ENCODE measurements at regions not wholly inside any gene's neighbourhood (a gene's known extent, or its start where the extent isn't known, plus 50 kb on each side); places are given as distances from the start of the nearest gene placed in this dataset.

- TF ChIP-seq TAF1 (IDR thresholded peaks at IDR 0.05; ENCODE audit: borderline replicate concordance, insufficient read depth, low read length): no peak
Measured at GRCh38 chr6:163985710-163986109, 571.2 kb downstream of the QKI start.

- TF ChIP-seq SIN3A (IDR thresholded peaks at IDR 0.05; ENCODE audit: borderline replicate concordance, insufficient read depth, low read length) (no peak), FOXP2 (optimal IDR thresholded peaks at IDR 0.05; ENCODE audit: borderline replicate concordance, extremely low read depth, extremely low read length, insufficient read depth) (no peak)
- TF ChIP-seq, protein P1, sequence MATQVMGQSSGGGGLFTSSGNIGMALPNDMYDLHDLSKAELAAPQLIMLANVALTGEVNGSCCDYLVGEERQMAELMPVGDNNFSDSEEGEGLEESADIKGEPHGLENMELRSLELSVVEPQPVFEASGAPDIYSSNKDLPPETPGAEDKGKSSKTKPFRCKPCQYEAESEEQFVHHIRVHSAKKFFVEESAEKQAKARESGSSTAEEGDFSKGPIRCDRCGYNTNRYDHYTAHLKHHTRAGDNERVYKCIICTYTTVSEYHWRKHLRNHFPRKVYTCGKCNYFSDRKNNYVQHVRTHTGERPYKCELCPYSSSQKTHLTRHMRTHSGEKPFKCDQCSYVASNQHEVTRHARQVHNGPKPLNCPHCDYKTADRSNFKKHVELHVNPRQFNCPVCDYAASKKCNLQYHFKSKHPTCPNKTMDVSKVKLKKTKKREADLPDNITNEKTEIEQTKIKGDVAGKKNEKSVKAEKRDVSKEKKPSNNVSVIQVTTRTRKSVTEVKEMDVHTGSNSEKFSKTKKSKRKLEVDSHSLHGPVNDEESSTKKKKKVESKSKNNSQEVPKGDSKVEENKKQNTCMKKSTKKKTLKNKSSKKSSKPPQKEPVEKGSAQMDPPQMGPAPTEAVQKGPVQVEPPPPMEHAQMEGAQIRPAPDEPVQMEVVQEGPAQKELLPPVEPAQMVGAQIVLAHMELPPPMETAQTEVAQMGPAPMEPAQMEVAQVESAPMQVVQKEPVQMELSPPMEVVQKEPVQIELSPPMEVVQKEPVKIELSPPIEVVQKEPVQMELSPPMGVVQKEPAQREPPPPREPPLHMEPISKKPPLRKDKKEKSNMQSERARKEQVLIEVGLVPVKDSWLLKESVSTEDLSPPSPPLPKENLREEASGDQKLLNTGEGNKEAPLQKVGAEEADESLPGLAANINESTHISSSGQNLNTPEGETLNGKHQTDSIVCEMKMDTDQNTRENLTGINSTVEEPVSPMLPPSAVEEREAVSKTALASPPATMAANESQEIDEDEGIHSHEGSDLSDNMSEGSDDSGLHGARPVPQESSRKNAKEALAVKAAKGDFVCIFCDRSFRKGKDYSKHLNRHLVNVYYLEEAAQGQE (IDR thresholded peaks at IDR 0.05; ENCODE audit: insufficient read depth in 1 of 2, low read depth in 2 of 2, low read length in 2 of 2): no peak
Measured at GRCh38 chr6:163985040-163985439, 570.5 kb downstream of the QKI start.

- TF ChIP-seq POLR2AphosphoS5 (IDR thresholded peaks at IDR 0.05; ENCODE audit: low read depth, low read length) (no peak), SIN3A (IDR thresholded peaks at IDR 0.05; ENCODE audit: borderline replicate concordance, insufficient read depth, low read length) (no peak), FOXP2 (optimal IDR thresholded peaks at IDR 0.05; ENCODE audit: borderline replicate concordance, extremely low read depth, extremely low read length, insufficient read depth) (no peak), TAF1 (IDR thresholded peaks at IDR 0.05; ENCODE audit: borderline replicate concordance, insufficient read depth, low read length) (no peak)
- TF ChIP-seq, protein P1 (IDR thresholded peaks at IDR 0.05; ENCODE audit: insufficient read depth in 1 of 2, low read depth in 2 of 2, low read length in 2 of 2): no peak
Measured at GRCh38 chr6:163984124-163984936, 569.8 kb downstream of the QKI start.

DNA sequence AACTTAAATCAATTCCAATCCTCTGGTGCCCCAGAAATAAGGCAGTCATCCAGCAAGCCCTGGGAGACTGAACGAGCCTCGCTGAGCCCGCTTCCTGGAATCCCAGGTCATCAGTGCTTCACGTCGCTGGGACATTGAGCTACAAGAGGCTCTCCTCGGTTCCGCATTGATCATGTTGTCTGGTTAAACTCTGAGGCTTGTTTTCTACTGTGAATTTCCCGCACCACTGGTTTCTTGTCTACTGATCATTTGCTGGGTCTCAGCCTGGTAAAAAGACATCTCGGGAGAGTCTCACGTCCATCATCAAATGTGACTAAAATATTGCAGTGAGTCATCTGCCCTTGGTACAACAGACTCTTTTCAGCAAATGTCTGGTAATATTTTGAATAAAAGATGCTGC lies 569.2 kb downstream of the QKI start:
- TF ChIP-seq TAF1 (IDR thresholded peaks at IDR 0.05; ENCODE audit: borderline replicate concordance, insufficient read depth, low read length) (no peak), FOXP2 (optimal IDR thresholded peaks at IDR 0.05; ENCODE audit: borderline replicate concordance, extremely low read depth, extremely low read length, insufficient read depth) (no peak), SIN3A (IDR thresholded peaks at IDR 0.05; ENCODE audit: borderline replicate concordance, insufficient read depth, low read length) (no peak), POLR2AphosphoS5 (IDR thresholded peaks at IDR 0.05; ENCODE audit: low read depth, low read length) (no peak)
- TF ChIP-seq, protein P1 (IDR thresholded peaks at IDR 0.05; ENCODE audit: insufficient read depth in 1 of 2, low read depth in 2 of 2, low read length in 2 of 2): no peak

DNA sequence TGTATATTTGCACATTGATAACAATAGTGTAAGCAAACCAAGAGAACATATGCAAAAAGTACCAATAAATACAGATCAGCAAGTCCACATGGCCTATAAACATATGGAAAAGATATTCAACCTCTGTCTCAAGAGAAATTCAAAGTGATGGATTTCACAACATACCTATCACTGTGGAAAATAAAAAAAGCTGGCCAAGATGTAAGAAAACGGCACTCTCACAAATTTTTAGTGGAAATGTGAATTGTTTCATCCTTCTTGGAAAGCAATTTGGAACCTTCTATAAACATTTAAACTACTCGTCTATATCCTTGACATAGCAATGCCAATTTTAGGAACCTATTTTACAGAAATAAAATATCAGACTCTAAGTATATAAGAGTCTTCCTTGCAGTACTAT lies 559.8 kb downstream of the QKI start:
- TF ChIP-seq, protein P1 (IDR thresholded peaks at IDR 0.05; ENCODE audit: insufficient read depth in 1 of 2, low read depth in 2 of 2, low read length in 2 of 2): no peak
- no peak for TF ChIP-seq SIN3A (IDR thresholded peaks at IDR 0.05; ENCODE audit: borderline replicate concordance, insufficient read depth, low read length)
- TF ChIP-seq POLR2AphosphoS5 (IDR thresholded peaks at IDR 0.05; ENCODE audit: low read depth, low read length): no peak
- TF ChIP-seq TAF1 (IDR thresholded peaks at IDR 0.05; ENCODE audit: borderline replicate concordance, insufficient read depth, low read length): no peak
- TF ChIP-seq FOXP2 (optimal IDR thresholded peaks at IDR 0.05; ENCODE audit: borderline replicate concordance, extremely low read depth, extremely low read length, insufficient read depth): no peak
